ENCODE measurements at regions not wholly inside any gene's neighbourhood (a gene's known extent, or its start where the extent isn't known, plus 50 kb on each side); places are given as distances from the start of the nearest gene placed in this dataset.

- H3K36me3 ChIP-seq, result no peaks in the 10 kb centered on the region
- intact Hi-C loops (cut with DNase I), result no loop called here
- TF ChIP-seq CTCF (IDR thresholded peaks at IDR 0.05), result no peak
- H3K9ac ChIP-seq (ENCODE audit: low read depth in 2 of 2, low read length in 2 of 2), result no peak overlapping the region
- no peaks in the 10 kb centered on the region for H3K9me3 ChIP-seq
- no peaks in the 10 kb centered on the region for H3K27me3 ChIP-seq
- no peak for DNase-seq
- no peak overlapping the region for H3K27ac ChIP-seq
- H3K4me3 ChIP-seq, result no peak overlapping the region
- no peaks in the 10 kb centered on the region for H3K4me1 ChIP-seq
Measured at GRCh38 chr12:87678453-87678852, 350.7 kb downstream of the C12orf50 start.

GRCh38 chr12:87676731-87677130 is 352.5 kb downstream of the C12orf50 start:
- no peak for TF ChIP-seq CTCF (IDR thresholded peaks at IDR 0.05)
- no peaks in the 10 kb centered on the region for H3K4me1 ChIP-seq
- H3K4me3 ChIP-seq, result no peak overlapping the region
- H3K27ac ChIP-seq, result no peak overlapping the region
- no peaks in the 10 kb centered on the region for H3K27me3 ChIP-seq
- no peaks in the 10 kb centered on the region for H3K36me3 ChIP-seq
- H3K9me3 ChIP-seq, result no peaks in the 10 kb centered on the region
- intact Hi-C loops (cut with DNase I), result no loop called here
- no peak for DNase-seq
- no peak overlapping the region for H3K9ac ChIP-seq (ENCODE audit: low read depth in 2 of 2, low read length in 2 of 2)

GRCh38 chr12:87671757-87672156 is 357.4 kb downstream of the C12orf50 start:
- intact Hi-C loops (cut with DNase I), result no loop called here
- no peak overlapping the region for H3K4me3 ChIP-seq
- H3K9me3 ChIP-seq, result no peaks in the 10 kb centered on the region
- no peaks in the 10 kb centered on the region for H3K4me1 ChIP-seq
- no peak overlapping the region for H3K9ac ChIP-seq (ENCODE audit: low read depth in 2 of 2, low read length in 2 of 2)
- H3K27ac ChIP-seq, result no peak overlapping the region
- no peaks in the 10 kb centered on the region for H3K36me3 ChIP-seq
- H3K27me3 ChIP-seq, result no peaks in the 10 kb centered on the region
- DNase-seq, result no peak
- no peak for TF ChIP-seq CTCF (IDR thresholded peaks at IDR 0.05)

- Histone ChIP-seq H3K4me1 (no peaks in the 10 kb centered on the region), H3K9ac (ENCODE audit: low read depth in 2 of 2, low read length in 2 of 2) (no peak overlapping the region), H3K9me3 (no peaks in the 10 kb centered on the region), H3K27ac (no peak overlapping the region), H3K36me3 (no peaks in the 10 kb centered on the region), H3K27me3 (no peaks in the 10 kb centered on the region), H3K4me3 (no peak overlapping the region)
- intact Hi-C loops (cut with DNase I), result no loop called here
- DNase-seq, result no peak
- no peak for TF ChIP-seq CTCF (IDR thresholded peaks at IDR 0.05)
Measured at GRCh38 chr12:87670448-87670847, 358.8 kb downstream of the C12orf50 start.

GRCh38 chr12:87667378-87667777 is 361.8 kb downstream of the C12orf50 start:
- no peak overlapping the region for H3K4me3 ChIP-seq
- no peak overlapping the region for H3K9ac ChIP-seq (ENCODE audit: low read depth in 2 of 2, low read length in 2 of 2)
- H3K9me3 ChIP-seq, result no peaks in the 10 kb centered on the region
- H3K36me3 ChIP-seq, result no peaks in the 10 kb centered on the region
- no peaks in the 10 kb centered on the region for H3K27me3 ChIP-seq
- no peak overlapping the region for H3K27ac ChIP-seq
- TF ChIP-seq CTCF (IDR thresholded peaks at IDR 0.05), result no peak
- intact Hi-C loops (cut with DNase I), result no loop called here
- no peak for DNase-seq
- H3K4me1 ChIP-seq, result no peaks in the 10 kb centered on the region
